GM12891 (cell line): ENCODE measurements at regions not wholly inside any gene's neighbourhood (a gene's known extent, or its start where the extent isn't known, plus 50 kb on each side); places are given as distances from the start of the nearest gene placed in this dataset.

Source experiments
- POLR2AphosphoS5 ChIP-seq: IDR thresholded peaks from 2 replicates; pipeline ENCODE4 v1.6.1; 2011; ENCODE audit warnings: low read depth, low read length, control low read depth
- TAF1 ChIP-seq: IDR thresholded peaks from 2 replicates; pipeline ENCODE4 v1.6.1; 2011; ENCODE audit warnings: low read depth, low read length, control low read depth

- TF ChIP-seq POLR2AphosphoS5 (no peak), TAF1 (no peak)
These were observed 206.4 kb downstream of the TBXT start for GRCh38 chr6:165961233-165961632.
